ENCODE measurements at regions not wholly inside any gene's neighbourhood (a gene's known extent, or its start where the extent isn't known, plus 50 kb on each side); places are given as distances from the start of the nearest gene placed in this dataset.
A peak's percentile ranks its signal among the peaks of the same experiment; 100 is the strongest.

GRCh38 chr10:3486346-3487065 is 298.5 kb downstream of the KLF6 start:
- peak; percentile 97 for DNase-seq (ENCODE audit: low spot score)

- no peak for DNase-seq (ENCODE audit: low spot score)
These were observed 299.8 kb downstream of the KLF6 start for GRCh38 chr10:3485057-3485686.

- DNase-seq (ENCODE audit: low spot score): no peak
These were observed 300.5 kb downstream of the KLF6 start for GRCh38 chr10:3484306-3485056.

DNA sequence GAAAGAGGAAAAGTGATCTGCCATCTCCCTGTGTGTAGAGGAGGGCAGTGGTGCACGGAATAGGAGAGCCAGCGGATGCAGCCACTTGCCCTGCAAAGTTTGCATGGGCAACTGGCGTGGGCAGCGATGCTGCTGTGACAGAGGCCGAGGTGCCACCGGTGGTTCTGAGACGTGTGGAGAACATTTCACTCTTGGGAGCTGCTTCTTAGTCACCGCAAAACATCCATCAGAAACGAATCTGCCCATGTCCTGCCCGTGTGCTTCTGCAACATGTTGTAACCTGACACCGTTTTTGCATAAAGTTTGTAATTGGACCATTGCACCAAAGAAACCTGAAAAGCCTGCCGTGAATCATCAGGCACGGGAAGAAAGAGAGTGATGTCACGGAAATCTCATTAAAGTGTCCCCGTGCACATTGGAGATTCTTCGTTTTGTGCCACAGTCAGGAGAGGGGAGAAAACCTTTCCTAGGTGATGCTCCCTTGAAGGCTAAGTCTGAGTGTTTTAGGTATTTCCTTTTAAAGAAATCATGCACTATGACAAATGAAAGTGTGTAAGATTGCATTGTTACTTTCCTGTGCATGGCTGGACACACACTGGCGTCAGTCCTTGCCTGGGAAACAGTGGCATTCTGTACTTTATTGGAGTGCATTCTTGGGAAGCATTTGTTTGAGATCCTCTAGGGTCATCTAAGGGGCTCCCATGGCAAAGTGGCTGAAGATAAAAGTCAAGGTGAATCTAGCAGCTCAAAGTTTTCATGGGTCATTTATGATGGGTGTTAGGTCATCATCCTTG is 302.6 kb downstream of the KLF6 start:
- peak; percentile 89 for DNase-seq (ENCODE audit: low spot score)

GRCh38 chr10:3481496-3481895 is 303.5 kb downstream of the KLF6 start:
- no peak for DNase-seq (ENCODE audit: low spot score)

GRCh38 chr10:3480990-3481315 is 304.1 kb downstream of the KLF6 start:
- no peak for DNase-seq (ENCODE audit: low spot score)

- no peak for DNase-seq (ENCODE audit: low spot score)
These were observed 304.6 kb downstream of the KLF6 start for GRCh38 chr10:3480281-3480989.

DNA sequence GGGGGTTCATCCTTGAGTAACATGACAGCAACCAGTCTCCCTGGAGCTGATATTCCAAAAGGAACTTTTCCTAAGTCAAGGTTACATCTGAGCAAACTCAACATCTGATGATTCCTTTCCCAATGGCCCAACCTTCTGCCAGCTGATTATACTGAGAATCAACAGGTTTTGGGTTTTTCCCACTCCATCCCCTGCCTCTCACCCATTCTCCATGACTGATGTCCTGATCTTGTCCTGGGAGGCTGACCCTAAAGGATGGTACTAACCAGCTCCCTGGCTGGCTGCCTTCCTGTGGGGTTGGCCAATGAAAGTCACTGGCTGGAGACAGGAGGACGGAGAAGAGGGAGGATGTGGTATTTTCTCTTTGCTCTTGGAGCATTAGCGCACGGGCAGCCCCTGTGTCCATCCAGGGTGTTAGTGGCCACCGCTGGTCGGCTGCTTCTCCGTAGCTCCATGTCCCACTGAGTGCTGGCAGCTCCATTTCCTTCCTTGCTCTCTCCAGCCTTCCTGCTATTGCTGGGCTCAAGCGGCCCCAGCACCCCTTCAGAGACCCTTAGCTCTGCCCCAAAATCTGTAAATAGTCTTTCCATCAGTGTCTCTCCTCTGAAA is 306.2 kb upstream of the PITRM1 start:
- DNase-seq (ENCODE audit: low spot score): no peak

DNA sequence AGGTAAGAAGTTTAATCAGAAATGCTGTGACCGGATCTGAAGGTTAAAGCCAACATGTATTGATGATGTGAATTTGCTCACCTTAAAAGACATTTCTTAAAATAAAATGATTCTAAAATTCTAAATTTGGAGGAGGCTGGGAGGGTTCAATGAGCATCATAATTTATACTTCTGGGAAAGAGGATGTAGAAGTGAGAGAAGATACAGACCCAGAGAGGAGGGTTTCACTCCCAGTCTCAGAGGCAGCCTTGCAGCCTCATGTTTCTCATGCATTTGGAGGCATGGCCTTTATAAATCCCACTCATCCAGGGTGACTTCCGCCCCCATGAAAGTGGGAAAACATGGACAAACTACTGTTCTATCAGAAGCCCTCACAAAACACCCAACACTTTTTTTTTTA is 305.6 kb upstream of the PITRM1 start:
- no peak for DNase-seq (ENCODE audit: low spot score)

DNA sequence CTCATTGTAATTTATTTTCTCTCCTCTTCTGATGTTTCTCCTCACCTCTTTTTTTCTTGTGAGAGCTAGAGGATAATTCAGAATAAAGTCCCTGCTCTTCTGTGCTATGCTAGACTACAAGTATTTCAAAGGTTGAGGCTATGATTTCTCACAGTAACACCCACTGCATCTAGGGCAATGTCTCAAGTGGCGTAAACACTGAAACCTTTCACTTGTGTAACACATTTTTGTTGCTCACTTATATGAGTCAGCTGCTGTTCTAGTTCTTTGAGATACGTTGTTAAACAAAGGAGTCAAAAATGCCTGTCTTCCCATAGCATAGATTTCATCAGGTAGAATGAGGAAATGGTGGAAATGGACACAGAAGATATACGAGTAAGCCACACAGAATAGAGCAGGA is 305.1 kb upstream of the PITRM1 start:
- DNase-seq (ENCODE audit: low spot score): peak; percentile 26

- DNase-seq (ENCODE audit: low spot score): no peak
These were observed 304.3 kb upstream of the PITRM1 start for GRCh38 chr10:3476640-3477448.

- DNase-seq (ENCODE audit: low spot score): no peak
These were observed 303.6 kb upstream of the PITRM1 start for GRCh38 chr10:3476186-3476585.

GRCh38 chr10:3475367-3475766 is 302.8 kb upstream of the PITRM1 start:
- no peak for DNase-seq (ENCODE audit: low spot score)

- DNase-seq (ENCODE audit: low spot score): no peak
These were observed 301.7 kb upstream of the PITRM1 start for GRCh38 chr10:3474266-3474665.

DNA sequence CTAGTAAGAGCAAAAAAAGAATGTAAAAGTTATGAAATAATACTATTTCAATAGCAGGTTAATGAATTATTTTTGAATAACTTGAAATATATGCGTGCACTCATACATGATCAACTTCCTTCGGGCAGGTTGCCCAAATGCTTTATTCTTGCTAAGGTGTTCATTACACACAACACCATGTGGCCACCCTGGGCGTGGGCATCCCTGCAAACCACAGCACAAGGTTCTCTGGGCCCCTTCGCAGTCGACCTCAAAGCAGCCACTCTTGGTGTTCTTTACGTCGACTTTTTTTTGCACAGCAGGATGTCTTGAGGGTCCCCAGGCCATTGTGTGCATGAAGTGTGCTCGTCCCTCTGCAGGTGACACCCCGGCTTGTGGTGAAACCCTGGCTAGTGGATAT is 300.7 kb upstream of the PITRM1 start:
- DNase-seq (ENCODE audit: low spot score): peak; percentile 62

DNA sequence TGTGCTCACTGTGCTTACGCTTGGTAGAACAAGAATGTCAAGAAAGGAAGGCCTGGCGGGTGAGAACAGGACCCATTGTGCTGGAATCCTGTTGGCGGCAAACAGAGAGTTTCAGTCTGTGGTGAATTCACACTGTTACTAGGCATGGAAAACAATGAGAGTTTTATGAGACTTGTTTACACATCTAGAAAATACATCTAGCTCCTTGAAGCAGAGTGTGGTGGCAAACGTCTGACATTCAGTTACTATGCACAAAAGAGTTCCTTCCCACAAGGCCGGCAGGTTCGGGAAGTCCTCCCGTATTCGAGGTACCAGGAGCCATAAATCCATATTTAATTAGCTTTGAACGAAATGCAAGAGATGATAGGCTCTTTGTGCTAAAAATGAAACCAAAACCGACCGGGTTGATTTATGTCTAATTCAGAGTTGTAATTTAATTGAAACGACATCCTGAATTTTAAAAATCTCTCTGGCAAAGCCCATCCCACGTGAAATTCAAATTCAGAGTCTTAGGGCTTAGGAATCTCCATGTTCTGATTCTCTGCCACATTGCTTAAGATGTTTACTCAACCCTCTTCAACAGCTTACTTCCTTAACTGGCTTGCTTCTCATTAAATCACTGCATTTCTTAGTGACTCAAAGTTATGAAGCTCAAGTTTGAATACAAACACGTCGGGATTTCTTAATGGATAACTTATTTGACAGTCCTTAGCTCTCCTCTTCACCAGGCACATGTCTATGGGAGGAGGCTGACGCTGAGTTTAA is 299.9 kb upstream of the PITRM1 start:
- peak; percentile 85 for DNase-seq (ENCODE audit: low spot score)

DNA sequence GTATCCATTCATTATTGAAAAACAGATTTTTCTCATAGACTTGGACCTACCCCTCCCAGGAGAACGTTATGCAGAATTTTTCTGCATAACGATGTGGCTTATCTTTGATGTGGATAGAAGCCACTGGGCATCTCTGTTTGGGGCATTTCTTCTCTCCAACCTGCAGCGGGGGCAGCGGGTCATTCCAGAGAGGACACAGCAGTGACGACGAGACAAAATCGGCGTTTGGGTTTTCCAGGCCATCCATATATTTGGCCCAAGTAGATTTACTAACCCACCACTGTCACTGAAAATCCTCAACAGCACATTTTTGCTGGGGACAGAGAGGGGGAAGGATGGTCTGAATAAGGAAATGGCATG is 299.3 kb upstream of the PITRM1 start:
- no peak for DNase-seq (ENCODE audit: low spot score)

GRCh38 chr10:3471472-3471871 is 298.9 kb upstream of the PITRM1 start:
- DNase-seq (ENCODE audit: low spot score): no peak

DNA sequence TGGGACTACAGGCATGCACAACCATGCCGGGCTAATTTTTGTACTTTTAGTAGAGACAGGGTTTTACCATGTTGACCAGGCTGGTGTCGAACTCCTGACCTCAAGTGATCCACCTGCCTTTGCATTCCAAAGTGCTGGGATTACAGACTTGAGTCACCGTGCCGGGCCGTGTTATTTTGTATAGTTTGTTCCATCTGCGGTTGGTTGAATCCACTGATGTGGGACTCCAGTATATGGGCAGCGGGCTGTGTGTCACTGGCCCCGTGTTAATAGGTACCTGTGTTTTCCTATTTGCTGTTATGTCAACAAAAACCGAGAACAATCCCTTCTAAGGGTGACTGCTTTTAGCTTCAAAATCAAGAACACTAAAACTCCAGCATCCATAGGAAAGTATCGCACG is 297.6 kb upstream of the PITRM1 start:
- no peak for DNase-seq (ENCODE audit: low spot score)

GRCh38 chr10:3469639-3470020 is 297.0 kb upstream of the PITRM1 start:
- no peak for DNase-seq (ENCODE audit: low spot score)

All from HT-29 (cell line).